ENCODE measurements at regions not wholly inside any gene's neighbourhood (a gene's known extent, or its start where the extent isn't known, plus 50 kb on each side); places are given as distances from the start of the nearest gene placed in this dataset.

GRCh38 chr12:38508246-38508645 lies 191.7 kb downstream of the ALG10B start:
- no peak for TF ChIP-seq TCF12 (IDR thresholded peaks at IDR 0.05; ENCODE audit: low read depth)
- TF ChIP-seq CEBPB (IDR thresholded peaks at IDR 0.05) = no peak
- no peak for TF ChIP-seq USF1 (IDR thresholded peaks at IDR 0.05)
- no peak for TF ChIP-seq REST (IDR thresholded peaks at IDR 0.05; ENCODE audit: low read depth)
- no peak for TF ChIP-seq CREB1 (IDR thresholded peaks at IDR 0.05; ENCODE audit: low read depth)
- no peak for TF ChIP-seq RAD21 (IDR thresholded peaks at IDR 0.05; ENCODE audit: low read depth)
- TF ChIP-seq ZBTB7A (IDR thresholded peaks at IDR 0.05; ENCODE audit: low read depth) = no peak
- no peak for TF ChIP-seq NFIC (IDR thresholded peaks at IDR 0.05)
- no peak for TF ChIP-seq YY1 (IDR thresholded peaks at IDR 0.05; ENCODE audit: low read depth)
- TF ChIP-seq TAF1 (IDR thresholded peaks at IDR 0.05; ENCODE audit: low read depth) = no peak
- TF ChIP-seq FOXM1 (IDR thresholded peaks at IDR 0.05; ENCODE audit: borderline replicate concordance, low read depth) = no peak
- TF ChIP-seq MAX (IDR thresholded peaks at IDR 0.05) = no peak

- TF ChIP-seq TEAD4 (IDR thresholded peaks at IDR 0.05) (no peak), FOXM1 (IDR thresholded peaks at IDR 0.05; ENCODE audit: borderline replicate concordance, low read depth) (no peak), EP300 (IDR thresholded peaks at IDR 0.05; ENCODE audit: borderline replicate concordance) (no peak), ZBTB7A (IDR thresholded peaks at IDR 0.05; ENCODE audit: low read depth) (no peak), REST (IDR thresholded peaks at IDR 0.05; ENCODE audit: low read depth) (no peak), EGR1 (IDR thresholded peaks at IDR 0.05) (no peak), RAD21 (IDR thresholded peaks at IDR 0.05; ENCODE audit: low read depth) (no peak), CEBPB (IDR thresholded peaks at IDR 0.05) (no peak), MAX (IDR thresholded peaks at IDR 0.05) (no peak), NFIC (IDR thresholded peaks at IDR 0.05) (no peak), CREB1 (IDR thresholded peaks at IDR 0.05; ENCODE audit: low read depth) (no peak), USF1 (IDR thresholded peaks at IDR 0.05) (no peak), TCF12 (IDR thresholded peaks at IDR 0.05; ENCODE audit: low read depth) (no peak), YY1 (IDR thresholded peaks at IDR 0.05; ENCODE audit: low read depth) (no peak), TAF1 (IDR thresholded peaks at IDR 0.05; ENCODE audit: low read depth) (no peak)
These were observed 199.3 kb downstream of the ALG10B start for GRCh38 chr12:38515912-38516311.

- TF ChIP-seq FOXM1 (IDR thresholded peaks at IDR 0.05; ENCODE audit: borderline replicate concordance, low read depth) (no peak), TAF1 (IDR thresholded peaks at IDR 0.05; ENCODE audit: low read depth) (no peak), RAD21 (IDR thresholded peaks at IDR 0.05; ENCODE audit: low read depth) (no peak), NFIC (IDR thresholded peaks at IDR 0.05) (no peak), EGR1 (IDR thresholded peaks at IDR 0.05) (no peak), YY1 (IDR thresholded peaks at IDR 0.05; ENCODE audit: low read depth) (no peak), TEAD4 (IDR thresholded peaks at IDR 0.05) (no peak), TCF12 (IDR thresholded peaks at IDR 0.05; ENCODE audit: low read depth) (no peak), EP300 (IDR thresholded peaks at IDR 0.05; ENCODE audit: borderline replicate concordance) (no peak), CREB1 (IDR thresholded peaks at IDR 0.05; ENCODE audit: low read depth) (no peak), REST (IDR thresholded peaks at IDR 0.05; ENCODE audit: low read depth) (no peak), MAX (IDR thresholded peaks at IDR 0.05) (no peak), ZBTB7A (IDR thresholded peaks at IDR 0.05; ENCODE audit: low read depth) (no peak), CEBPB (IDR thresholded peaks at IDR 0.05) (no peak), USF1 (IDR thresholded peaks at IDR 0.05) (no peak)
These were observed 199.8 kb downstream of the ALG10B start for GRCh38 chr12:38516418-38516817.

GRCh38 chr12:38523920-38524319 lies 207.3 kb downstream of the ALG10B start:
- no peak for TF ChIP-seq YY1 (IDR thresholded peaks at IDR 0.05; ENCODE audit: low read depth)
- no peak for TF ChIP-seq TCF12 (IDR thresholded peaks at IDR 0.05; ENCODE audit: low read depth)
- TF ChIP-seq TEAD4 (IDR thresholded peaks at IDR 0.05) = no peak
- no peak for TF ChIP-seq REST (IDR thresholded peaks at IDR 0.05; ENCODE audit: low read depth)
- TF ChIP-seq TAF1 (IDR thresholded peaks at IDR 0.05; ENCODE audit: low read depth) = no peak
- TF ChIP-seq USF1 (IDR thresholded peaks at IDR 0.05) = no peak
- TF ChIP-seq MAX (IDR thresholded peaks at IDR 0.05) = no peak
- TF ChIP-seq CREB1 (IDR thresholded peaks at IDR 0.05; ENCODE audit: low read depth) = no peak
- TF ChIP-seq EP300 (IDR thresholded peaks at IDR 0.05; ENCODE audit: borderline replicate concordance) = no peak
- TF ChIP-seq ZBTB7A (IDR thresholded peaks at IDR 0.05; ENCODE audit: low read depth) = no peak
- no peak for TF ChIP-seq FOXM1 (IDR thresholded peaks at IDR 0.05; ENCODE audit: borderline replicate concordance, low read depth)
- no peak for TF ChIP-seq EGR1 (IDR thresholded peaks at IDR 0.05)
- TF ChIP-seq NFIC (IDR thresholded peaks at IDR 0.05) = no peak
- no peak for TF ChIP-seq RAD21 (IDR thresholded peaks at IDR 0.05; ENCODE audit: low read depth)
